Fibroblast of upper back skin (primary cell): ENCODE measurements at regions not wholly inside any gene's neighbourhood (a gene's known extent, or its start where the extent isn't known, plus 50 kb on each side); places are given as distances from the start of the nearest gene placed in this dataset.
"Not testable (repeated sequence)": the region's sequence is repeated elsewhere in the genome, so short reads cannot be mapped to it uniquely, and the experiment has no call there.

Experiments
- DNase-seq: peaks from one replicate; pipeline ENCODE4 v3.0.0-alpha.2; 2013

DNA sequence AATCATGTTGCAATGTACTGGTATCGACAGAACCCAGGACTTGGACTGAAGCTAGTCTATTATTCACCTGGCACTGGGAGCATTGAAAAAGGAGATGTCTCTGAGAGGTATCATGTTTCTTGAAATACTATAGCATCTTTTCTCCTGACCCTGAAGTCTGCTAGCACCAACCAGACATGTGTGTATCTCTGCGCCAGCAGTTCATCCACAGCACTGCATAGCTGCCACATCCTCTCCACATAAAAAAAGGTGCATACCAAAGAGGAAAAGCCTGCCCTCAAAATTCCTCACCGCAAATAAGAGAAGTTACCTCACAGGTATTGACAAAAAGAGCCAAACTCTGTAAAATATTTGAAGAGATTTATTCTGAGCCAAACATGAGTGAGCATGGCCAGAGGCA is 99.5 kb upstream of the PRSS3 start:
- no peak for DNase-seq

DNA sequence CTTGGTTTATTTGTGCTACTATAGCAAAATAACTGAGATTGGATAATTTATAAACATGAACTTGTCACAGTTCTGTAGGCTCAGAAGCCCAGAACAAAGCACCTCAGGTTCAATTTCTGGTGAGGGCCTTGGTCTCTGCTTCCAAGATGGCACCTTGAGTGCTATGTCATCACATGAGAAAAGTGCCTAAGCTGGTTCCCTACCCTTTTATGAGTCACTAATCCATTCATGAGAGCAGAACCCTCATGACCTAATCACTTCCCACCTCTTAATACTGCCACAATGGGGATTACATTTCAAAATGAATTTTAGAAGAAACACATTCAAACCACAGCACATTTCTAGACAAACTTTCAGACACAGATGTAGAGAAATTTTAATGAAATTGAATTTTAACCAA is 98.2 kb upstream of the PRSS3 start:
- DNase-seq = no peak

DNA sequence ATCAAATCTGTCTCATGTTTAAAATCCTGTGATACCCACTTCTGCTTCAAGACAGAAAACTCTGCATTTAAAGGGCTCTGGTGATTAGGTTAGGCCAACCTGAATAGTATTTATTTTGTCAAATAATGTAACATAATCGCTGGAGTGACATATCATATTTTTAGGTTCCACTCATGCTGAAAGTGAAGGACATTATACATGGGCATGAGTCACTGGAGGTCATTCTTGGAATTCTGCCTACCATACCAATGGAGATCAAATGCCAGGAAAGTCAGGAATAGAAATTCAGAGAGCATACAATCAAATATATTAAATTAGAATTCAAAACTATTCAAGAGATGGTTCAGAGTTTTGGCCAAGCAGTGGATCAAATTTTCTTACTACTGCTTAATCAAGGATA is 97.1 kb upstream of the PRSS3 start:
- DNase-seq = no peak

- not testable (repeated sequence) for DNase-seq
These were observed 94.4 kb upstream of the PRSS3 start for GRCh38 chr9:33700940-33701339.

DNA sequence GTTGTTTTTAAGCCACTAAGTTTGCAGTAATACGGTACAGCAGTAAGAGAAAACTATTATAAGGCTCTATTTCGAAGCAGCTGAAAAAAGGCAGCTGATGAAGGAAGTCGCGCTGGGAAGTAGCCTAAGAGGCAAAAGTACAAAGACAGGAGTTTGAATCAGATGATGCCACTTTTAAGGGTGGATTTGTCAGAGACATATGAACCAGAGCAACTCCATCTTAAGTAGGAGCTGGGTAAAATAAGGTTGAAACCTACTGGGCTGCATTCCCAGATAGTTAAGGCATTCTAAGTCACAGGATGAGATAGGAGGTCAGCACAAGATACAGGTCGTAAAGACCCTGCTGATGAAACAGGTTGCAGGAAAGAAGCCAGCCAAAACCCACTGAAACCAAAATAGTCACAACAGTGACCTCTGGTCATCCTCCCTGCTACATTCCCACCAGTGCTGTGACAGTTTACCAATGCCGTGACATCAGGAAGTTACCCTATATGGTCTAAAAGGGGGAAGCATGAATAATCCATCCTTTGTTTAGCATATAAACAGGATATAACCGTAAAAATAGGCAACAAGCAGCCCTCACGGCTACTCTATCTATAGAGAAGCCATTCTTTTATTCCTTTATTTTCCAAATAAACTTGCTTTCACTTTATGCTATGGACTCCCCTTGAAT is 91.8 kb upstream of the PRSS3 start:
- DNase-seq = no peak

- DNase-seq = not testable (repeated sequence)
These were observed 89.9 kb upstream of the PRSS3 start for GRCh38 chr9:33705440-33705839.

DNA sequence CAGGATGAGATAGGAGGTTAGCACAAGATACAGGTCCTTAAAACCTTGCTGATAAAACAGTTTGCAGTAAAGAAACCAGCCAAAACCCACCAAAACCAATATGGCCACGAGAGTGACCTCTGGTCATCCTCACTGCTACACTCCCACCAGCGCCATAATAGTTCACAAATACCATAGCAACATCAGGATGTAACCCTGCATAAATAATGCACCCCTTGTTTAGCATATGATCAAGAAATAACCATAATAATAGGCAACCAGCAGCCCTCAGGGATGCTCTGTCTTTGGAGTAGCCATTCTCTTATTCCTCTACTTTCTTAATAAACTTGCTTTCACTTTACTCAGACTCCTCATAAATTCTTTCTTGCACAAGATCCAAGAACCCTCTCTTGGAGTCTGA is 86.9 kb upstream of the PRSS3 start:
- no peak for DNase-seq

DNA sequence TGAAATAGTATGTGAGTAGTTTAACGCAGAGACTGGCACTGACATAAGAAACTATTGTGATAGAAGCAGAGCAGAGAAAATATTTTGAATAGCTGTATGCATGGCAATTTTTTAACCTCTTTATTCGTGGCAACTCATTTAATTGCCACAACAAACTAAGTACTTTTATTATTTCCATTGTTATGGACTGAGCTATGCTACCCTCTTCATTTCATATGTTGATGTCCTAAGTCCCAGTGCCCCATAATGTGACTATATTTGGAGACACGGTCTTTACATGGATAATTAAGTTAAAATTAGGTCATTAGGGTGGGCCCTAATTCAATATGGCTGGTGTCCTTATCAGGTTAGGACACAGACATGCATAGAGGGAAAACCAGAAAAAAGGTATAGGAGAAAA is 86.1 kb upstream of the PRSS3 start:
- DNase-seq = no peak

GRCh38 chr9:33711418-33711817 is 83.9 kb upstream of the PRSS3 start:
- not testable (repeated sequence) for DNase-seq

DNA sequence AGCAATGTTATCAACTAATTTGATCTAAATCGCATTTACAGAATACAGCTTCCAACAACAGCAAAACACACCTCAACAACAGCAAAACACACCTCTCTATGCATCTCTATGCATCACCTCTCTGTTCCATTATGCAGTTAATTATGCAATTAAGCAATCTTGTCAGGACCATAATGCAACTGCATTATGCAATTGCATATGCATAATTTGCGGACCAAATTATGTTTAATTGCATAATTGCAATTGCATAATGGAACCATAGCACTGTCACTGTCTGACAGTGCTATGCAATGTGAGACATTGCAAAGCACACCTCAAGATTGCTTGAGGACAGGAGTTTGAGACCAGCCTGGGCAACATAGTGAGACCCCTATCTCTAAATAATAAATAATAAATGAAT is 80.4 kb upstream of the PRSS3 start:
- no peak for DNase-seq

DNA sequence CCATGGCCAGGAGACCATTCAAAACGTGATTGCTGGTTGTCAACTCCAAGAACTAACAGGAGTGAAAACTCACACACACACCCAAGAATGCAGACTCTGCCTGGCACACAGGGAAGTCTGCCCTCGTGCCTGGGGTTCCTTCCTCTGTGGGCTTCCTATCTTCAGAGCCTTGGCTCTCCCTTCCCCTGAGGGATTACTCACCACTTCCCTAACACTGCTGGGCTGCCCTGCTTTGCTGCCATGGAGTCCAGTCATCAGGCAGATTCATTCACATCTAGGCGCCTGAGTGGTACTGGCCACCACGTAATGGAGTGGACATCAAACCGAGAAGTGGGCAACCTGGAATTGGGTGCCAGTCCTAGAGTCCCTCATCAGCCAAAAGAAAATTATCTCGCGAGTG is 76.4 kb upstream of the PRSS3 start:
- DNase-seq = peak; percentile 2

GRCh38 chr9:33719581-33720374 is 75.6 kb upstream of the PRSS3 start:
- DNase-seq = peak; percentile 7

- DNase-seq = peak; percentile 68
These were observed 73.5 kb upstream of the PRSS3 start for GRCh38 chr9:33721674-33722358.

DNA sequence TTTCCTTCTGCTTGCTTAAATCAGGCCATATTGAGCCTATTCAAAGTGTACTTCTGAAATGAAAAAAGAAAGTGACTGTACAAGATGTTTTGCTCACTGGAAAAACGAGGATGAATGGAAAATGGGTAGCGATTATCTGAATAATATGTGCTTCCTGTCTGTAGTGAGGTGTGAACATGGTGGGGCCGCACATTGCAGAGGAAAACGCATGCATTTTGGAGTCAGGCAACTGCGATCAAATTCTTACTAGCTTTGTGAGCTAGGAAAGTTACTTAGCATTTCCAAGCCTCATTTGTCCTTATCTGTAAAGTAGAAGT is 73.0 kb upstream of the PRSS3 start:
- no peak for DNase-seq

DNA sequence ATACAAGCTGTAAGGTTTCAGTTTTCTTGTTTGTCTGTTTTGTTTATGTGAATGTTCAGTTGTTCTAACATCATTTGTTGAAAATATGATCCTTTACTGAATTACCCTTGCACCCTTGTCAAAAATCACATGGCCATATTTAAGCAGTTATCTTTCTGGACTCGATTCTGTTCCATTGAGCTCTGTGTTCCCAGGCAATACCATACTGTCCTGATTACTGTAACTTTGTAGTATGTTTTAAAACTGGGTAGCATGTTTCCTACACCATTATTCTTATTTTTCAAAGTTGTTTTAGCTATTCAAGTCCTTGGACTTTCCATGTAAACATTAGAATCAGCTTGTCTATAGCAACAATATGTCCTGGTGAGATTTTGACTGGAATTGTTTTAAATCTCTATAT is 66.7 kb upstream of the PRSS3 start:
- no peak for DNase-seq

DNA sequence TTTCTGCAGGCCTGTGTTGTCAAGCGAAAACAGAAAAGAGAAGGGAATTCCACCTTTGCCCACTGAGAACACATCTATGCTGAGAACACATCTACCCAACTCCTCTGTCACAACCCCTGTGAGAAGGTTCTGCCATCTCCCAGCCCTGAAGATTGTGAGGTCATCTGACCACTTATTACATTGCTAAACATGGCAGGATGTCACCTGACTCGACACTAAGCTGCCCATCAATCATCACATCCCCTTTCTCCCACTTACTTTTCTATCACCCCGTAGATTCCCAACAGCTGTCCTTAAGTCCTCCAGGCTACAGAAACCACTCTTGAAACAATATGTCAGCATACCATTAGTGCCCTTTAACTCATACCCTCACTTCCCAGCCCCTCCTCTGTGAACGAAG is 64.2 kb upstream of the PRSS3 start:
- no peak for DNase-seq

DNA sequence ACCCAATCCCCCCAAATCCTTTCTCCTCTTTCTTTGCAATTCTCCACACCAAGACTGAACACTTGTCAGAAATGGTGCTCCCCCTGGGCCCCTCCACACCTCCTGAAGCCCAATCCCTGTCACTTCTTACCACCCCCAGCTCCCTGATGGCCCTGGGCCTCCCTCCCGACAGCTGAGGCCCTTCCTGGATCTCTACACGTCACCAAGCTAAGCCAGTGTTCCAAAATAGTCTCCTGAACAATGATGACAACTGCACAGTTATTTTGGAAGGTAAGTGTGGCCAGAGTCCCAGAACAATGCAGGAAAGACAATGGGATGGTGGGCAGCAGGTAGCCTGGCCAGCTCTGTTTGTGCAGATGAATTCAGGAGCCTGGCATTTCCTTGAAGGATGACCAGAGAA is 63.7 kb upstream of the PRSS3 start:
- DNase-seq = no peak

DNA sequence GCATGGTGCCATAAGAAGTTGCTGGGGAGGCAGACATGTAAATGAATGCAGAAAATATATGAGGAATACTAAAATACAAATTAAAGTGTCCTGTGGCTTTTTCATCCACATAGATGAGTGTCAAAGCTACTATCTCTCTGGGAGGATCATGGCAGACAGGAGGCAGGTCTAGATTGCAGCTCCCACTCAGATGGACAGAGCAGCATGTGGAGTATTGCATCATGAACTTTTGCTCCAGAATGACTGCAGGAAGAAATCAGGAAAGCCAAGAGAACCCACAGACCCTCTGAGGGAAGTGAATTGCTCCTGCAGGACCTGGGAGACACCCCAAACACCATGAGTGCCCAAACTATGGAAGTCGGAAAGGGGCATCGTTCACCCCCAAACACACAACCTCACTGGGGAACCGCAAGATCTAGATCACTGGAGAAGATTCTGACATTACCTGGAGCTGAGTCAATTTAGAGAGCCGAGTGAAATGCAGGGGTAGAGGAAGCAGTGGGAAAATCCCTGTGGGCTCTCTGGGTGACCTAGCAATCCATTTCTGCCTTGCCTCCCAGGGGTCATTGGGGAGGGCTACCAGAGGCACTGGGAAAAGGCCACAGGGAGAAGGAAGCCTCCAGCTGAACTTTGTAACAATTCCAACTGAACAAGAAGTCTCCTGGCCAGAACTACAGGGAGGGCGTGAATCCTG is 61.0 kb upstream of the PRSS3 start:
- not testable (repeated sequence) for DNase-seq

DNA sequence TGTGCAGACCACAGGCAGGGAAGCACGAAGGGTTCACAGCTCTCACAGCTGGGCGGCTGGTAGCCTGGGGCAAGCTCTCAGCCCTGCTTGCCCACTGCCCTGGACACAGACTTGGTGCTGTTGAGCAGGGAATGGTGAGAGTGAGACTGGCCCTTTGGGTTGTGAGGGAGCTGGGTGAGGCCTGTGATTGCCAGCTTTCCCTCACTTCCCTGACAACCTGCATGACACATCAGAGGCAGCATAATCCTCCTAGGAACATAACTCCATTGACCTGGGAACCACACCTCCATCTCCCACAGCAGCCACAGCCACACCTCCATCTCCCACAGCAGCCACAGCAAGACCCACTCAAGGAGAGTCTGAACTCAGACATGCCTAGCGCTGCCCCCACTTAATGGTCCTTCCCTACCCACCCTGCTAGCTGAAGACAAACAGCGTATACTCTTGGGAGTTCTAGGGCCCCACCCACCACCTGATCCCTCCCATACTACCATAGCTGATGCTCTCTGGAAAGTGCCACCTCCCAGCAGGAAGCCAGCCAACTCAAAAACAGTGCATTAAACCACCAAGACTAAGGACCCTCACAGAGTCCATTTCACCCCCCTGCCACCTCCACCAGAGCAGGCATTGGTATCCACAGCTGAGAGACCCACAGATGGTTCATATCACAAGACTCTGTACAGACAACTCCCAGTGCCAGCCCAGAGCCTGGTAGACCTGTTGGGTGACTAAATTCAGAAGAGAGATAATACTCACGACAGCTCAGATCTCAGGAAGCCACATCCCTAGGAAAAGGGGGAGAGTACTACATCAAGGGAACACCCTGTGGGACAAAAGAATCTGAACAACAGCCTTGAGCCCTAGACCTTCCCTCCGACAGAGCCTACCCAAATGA is 60.2 kb upstream of the PRSS3 start:
- DNase-seq = not testable (repeated sequence)

DNA sequence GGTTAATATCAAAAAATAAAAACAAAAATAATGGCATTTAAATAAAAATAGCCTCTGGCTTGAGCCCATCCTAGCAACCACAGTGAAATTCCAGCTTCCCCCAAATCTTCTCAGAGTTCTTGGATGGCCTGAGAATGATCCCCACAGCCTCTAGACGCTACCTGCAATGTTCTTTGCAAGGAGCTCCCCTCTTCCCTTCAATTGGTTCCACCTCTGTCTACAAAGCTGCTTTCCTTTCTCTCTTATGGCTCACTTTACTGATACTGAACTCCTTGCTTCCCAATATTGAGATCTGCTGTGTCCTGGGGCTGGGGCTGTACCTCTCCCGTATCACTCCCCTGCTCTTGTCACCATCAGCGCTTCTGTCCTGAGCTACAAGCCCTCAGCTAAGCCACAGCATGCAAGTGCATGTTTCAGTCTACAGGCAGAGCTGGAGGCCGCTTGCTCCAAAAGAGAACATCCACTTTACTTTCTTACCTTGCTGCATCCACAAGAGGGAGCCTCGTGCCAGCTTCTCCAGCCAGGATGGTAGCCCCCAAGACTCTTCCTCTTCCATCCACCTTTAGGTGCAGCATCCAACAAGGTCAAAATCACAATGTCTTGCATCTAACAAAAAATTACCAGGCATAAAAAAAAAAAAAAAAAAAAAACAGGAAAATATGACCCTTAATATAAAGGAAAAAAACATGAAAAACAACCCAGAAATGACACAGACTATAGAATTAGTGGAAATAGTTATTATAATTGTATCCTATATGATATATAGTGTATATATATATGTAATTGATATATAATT is 57.4 kb upstream of the PRSS3 start:
- peak; percentile 54 for DNase-seq

GRCh38 chr9:33739398-33739797 is 56.0 kb upstream of the PRSS3 start:
- DNase-seq = no peak

DNA sequence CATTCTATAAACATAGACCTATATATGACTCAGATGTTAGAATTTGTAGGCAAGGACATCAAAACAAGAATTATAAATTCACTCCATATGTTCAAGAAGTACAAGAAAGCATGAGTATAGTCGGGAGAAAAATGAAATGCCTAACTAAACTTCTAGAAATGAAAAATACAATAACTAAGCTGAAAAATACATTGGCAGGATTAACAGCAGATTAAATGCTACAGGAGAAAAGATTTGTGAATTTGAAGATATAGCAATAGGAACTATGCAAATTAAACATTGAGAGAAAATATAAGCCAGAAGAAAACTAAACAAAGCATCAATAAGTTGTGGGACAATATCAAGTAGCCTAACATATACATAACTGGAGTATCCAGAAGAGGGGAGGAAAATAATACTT is 55.3 kb upstream of the PRSS3 start:
- no peak for DNase-seq
